ENCODE measurements at regions not wholly inside any gene's neighbourhood (a gene's known extent, or its start where the extent isn't known, plus 50 kb on each side); places are given as distances from the start of the nearest gene placed in this dataset.

- CTCF ChIA-PET = interaction anchor here (0.5 to 1.0 kb wide), 6 partner anchors 30 to 773 kb away, joined by 3 to 9 read pairs (median 3); no protein-coding TSS in a partner anchor
- peaks cover 29% of the 10 kb centered on the region for H3K4me1 Mint-ChIP-seq (ENCODE audit: low read depth, unreplicated experiment)
- no TSS peak for BruUV-seq (replicated peaks)
These were observed 292.3 kb upstream of the FANCL start for GRCh38 chr2:58533376-58533775.

GRCh38 chr2:58532641-58533040 lies 291.5 kb upstream of the FANCL start:
- no peak for TF ChIP-seq CTCF (IDR thresholded peaks at IDR 0.05; ENCODE audit: unreplicated experiment)
- no peak overlapping the region for H3K4me3 Mint-ChIP-seq (ENCODE audit: low read depth, unreplicated experiment)
- no peak overlapping the region for H3K27ac Mint-ChIP-seq (ENCODE audit: unreplicated experiment)
- BruUV-seq (replicated peaks) = no TSS peak
- peaks cover 6% of the 10 kb centered on the region for H3K36me3 Mint-ChIP-seq (ENCODE audit: insufficient read depth, unreplicated experiment)
- peaks cover 4% of the 10 kb centered on the region for H3K9me3 Mint-ChIP-seq (ENCODE audit: low read depth, unreplicated experiment)
- CTCF ChIA-PET = interaction anchor here (0.7 to 1.0 kb wide), 2 partner anchors 13 to 83 kb away, joined by 4 to 9 read pairs; no protein-coding TSS in a partner anchor
- DNase-seq = no peak
- peaks cover 29% of the 10 kb centered on the region for H3K4me1 Mint-ChIP-seq (ENCODE audit: low read depth, unreplicated experiment)
- intact Hi-C loops (cut with micrococcal nuclease; ENCODE audit: unreplicated experiment) = no loop called here
- H3K27me3 Mint-ChIP-seq (ENCODE audit: unreplicated experiment) = no peaks in the 10 kb centered on the region

More at GRCh38 chr2:58533376-58533775, 292.3 kb upstream of the FANCL start:
- no peak for TF ChIP-seq CTCF (IDR thresholded peaks at IDR 0.05; ENCODE audit: unreplicated experiment)
- DNase-seq = no peak
- peaks cover 4% of the 10 kb centered on the region for H3K9me3 Mint-ChIP-seq (ENCODE audit: low read depth, unreplicated experiment)
- no peak overlapping the region for H3K4me3 Mint-ChIP-seq (ENCODE audit: low read depth, unreplicated experiment)
- no peak overlapping the region for H3K27ac Mint-ChIP-seq (ENCODE audit: unreplicated experiment)
- H3K27me3 Mint-ChIP-seq (ENCODE audit: unreplicated experiment) = no peaks in the 10 kb centered on the region
- intact Hi-C loops (cut with micrococcal nuclease; ENCODE audit: unreplicated experiment) = no loop called here
- peaks cover 6% of the 10 kb centered on the region for H3K36me3 Mint-ChIP-seq (ENCODE audit: insufficient read depth, unreplicated experiment)

GRCh38 chr2:58527647-58528046 lies 286.5 kb upstream of the FANCL start:
- BruUV-seq (replicated peaks) = no TSS peak
- DNase-seq = no peak
- CTCF ChIA-PET = no interaction called here
- H3K9me3 Mint-ChIP-seq (ENCODE audit: low read depth, unreplicated experiment) = no peaks in the 10 kb centered on the region
- no peaks in the 10 kb centered on the region for H3K27me3 Mint-ChIP-seq (ENCODE audit: unreplicated experiment)
- H3K4me1 Mint-ChIP-seq (ENCODE audit: low read depth, unreplicated experiment) = peaks cover 14% of the 10 kb centered on the region
- no peaks in the 10 kb centered on the region for H3K36me3 Mint-ChIP-seq (ENCODE audit: insufficient read depth, unreplicated experiment)
- intact Hi-C loops (cut with micrococcal nuclease; ENCODE audit: unreplicated experiment) = loop anchor here (10.0 kb wide), 1 partner anchor 303 kb away; no protein-coding TSS in a partner anchor
- TF ChIP-seq CTCF (IDR thresholded peaks at IDR 0.05; ENCODE audit: unreplicated experiment) = no peak
- H3K27ac Mint-ChIP-seq (ENCODE audit: unreplicated experiment) = no peak overlapping the region
- no peak overlapping the region for H3K4me3 Mint-ChIP-seq (ENCODE audit: low read depth, unreplicated experiment)

GRCh38 chr2:58521803-58522554 lies 280.9 kb upstream of the FANCL start:
- no peaks in the 10 kb centered on the region for H3K27me3 Mint-ChIP-seq (ENCODE audit: unreplicated experiment)
- intact Hi-C loops (cut with micrococcal nuclease; ENCODE audit: unreplicated experiment) = loop anchor here (10.0 kb wide), 1 partner anchor 297 kb away; no protein-coding TSS in a partner anchor
- no peak overlapping the region for H3K4me3 Mint-ChIP-seq (ENCODE audit: low read depth, unreplicated experiment)
- CTCF ChIA-PET = interaction anchor here (0.9 kb wide), 1 partner anchor 72 kb away, joined by 3 read pairs; no protein-coding TSS in a partner anchor
- BruUV-seq (replicated peaks) = no TSS peak
- no peaks in the 10 kb centered on the region for H3K36me3 Mint-ChIP-seq (ENCODE audit: insufficient read depth, unreplicated experiment)
- no peak for TF ChIP-seq CTCF (IDR thresholded peaks at IDR 0.05; ENCODE audit: unreplicated experiment)
- no peaks in the 10 kb centered on the region for H3K9me3 Mint-ChIP-seq (ENCODE audit: low read depth, unreplicated experiment)
- no peaks in the 10 kb centered on the region for H3K4me1 Mint-ChIP-seq (ENCODE audit: low read depth, unreplicated experiment)
- no peak overlapping the region for H3K27ac Mint-ChIP-seq (ENCODE audit: unreplicated experiment)
- DNase-seq = no peak

Measured in Calu3 (cell line).